ENCODE measurements at regions not wholly inside any gene's neighbourhood (a gene's known extent, or its start where the extent isn't known, plus 50 kb on each side); places are given as distances from the start of the nearest gene placed in this dataset.

DNA sequence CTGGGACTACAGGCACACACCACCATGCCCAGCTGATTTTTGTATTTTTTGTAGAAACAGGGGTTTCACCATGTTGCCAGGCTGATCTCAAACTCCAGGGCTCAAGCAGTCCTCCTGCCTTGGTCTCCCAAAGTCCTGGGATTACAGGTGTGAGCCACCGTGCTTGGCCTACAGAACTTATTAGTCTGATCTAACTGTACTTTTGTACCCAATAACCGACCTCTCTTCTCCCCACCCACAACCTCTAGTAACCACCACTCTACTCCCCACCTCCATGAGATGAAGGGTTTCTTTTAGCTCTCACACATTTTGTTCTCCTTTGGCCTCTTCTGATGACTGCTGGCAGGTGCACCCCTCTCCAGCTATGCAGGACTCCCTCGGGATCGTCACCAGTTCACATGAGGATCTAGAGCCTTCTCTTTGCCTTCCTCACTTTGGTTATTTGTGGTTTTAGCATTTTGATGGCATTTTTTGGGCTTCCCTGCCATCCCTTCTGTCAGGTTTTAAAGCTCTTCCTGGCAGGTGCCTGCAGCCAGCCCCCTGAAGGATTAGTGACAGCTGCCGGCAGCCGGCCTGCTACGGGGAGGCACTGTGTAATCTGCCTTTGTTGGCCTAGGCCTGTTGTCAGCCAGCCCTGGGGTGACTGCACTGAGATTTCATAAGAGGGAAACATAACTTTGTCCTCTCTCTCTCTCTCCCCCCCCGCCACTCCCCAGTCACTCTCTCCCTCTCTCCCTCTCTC is 99.8 kb upstream of the ATP1A1 start:
- Histone ChIP-seq H2AFZ (ENCODE audit: low read length) (no peak overlapping the region), H3K9ac (ENCODE audit: insufficient read depth, low read depth, low read length) (no peak overlapping the region), H3K9me3 (ENCODE audit: low read length) (no peaks in the 10 kb centered on the region), H3K27ac (ENCODE audit: extremely low read length, insufficient read depth, low read length) (no peak overlapping the region), H3K4me3 (replicated peaks in 1 of 3; ENCODE audit: insufficient read depth in 1 of 3, low read depth in 2 of 3, low read length in 3 of 3) (no peak overlapping the region; a peak in 1 of 6 replicates), H4K20me1 (ENCODE audit: insufficient read depth, low read length) (no peaks in the 10 kb centered on the region), H3K4me2 (ENCODE audit: low read depth, low read length) (peak overlapping the region; percentile 64), H3K36me3 (replicated peaks in 1 of 2; ENCODE audit: control insufficient read depth in 1 of 2, insufficient read depth in 2 of 2, low read length in 2 of 2) (no peaks in the 10 kb centered on the region), H3K4me1 (ENCODE audit: insufficient read depth, low read length) (peaks cover 19% of the 10 kb centered on the region), H3K27me3 (ENCODE audit: control insufficient read depth in 1 of 2, insufficient read depth in 2 of 2, low read length in 2 of 2) (peaks cover under 1 to 10% of the 10 kb centered on the region in 2 experiments; a peak in 2 of 5 replicates), H3K79me2 (ENCODE audit: insufficient read depth, low read length) (no peaks in the 10 kb centered on the region)
- in situ Hi-C loops (cut with HindIII; ENCODE audit: extremely low pct_ligation_motif_present, low pct_unique_long_range_greater_than_20kb) (loop anchor here (25.0 kb wide), 1 partner anchor 111 kb away; no protein-coding TSS in a partner anchor), intact Hi-C loops (cut with micrococcal nuclease; ENCODE audit: unreplicated experiment) (no loop called here)
- no TSS peak for BruUV-seq (replicated peaks)
- ChIA-PET POLR2A (interaction anchor here (0.6 kb wide), 1 partner anchor 103 kb away, joined by 3 read pairs; no protein-coding TSS in a partner anchor), CTCF (ENCODE audit: low intra/inter-chr PET ratio, low total read pairs) (no interaction called here)
- DNase-seq (ENCODE audit: low spot score) (peak; percentile 60), ATAC-seq (peak; percentile 99), FAIRE-seq (peak; percentile 37)
- WGBS (ENCODE audit: low lambda C conversion rate), result 2% methylated on average over 5 of the region's 8 CpGs
- TF ChIP-seq BCL6 (CRISPR knock-in tag; IDR thresholded peaks at IDR 0.05) (peak; percentile 52; the same call in 1 of the 2 replicates), CBX2 (IDR thresholded peaks at IDR 0.05; ENCODE audit: low read depth, low read length) (no peak), CBX2 (CRISPR knock-in tag; IDR thresholded peaks at IDR 0.05; ENCODE audit: low read depth) (no peak), FOXA1 (IDR thresholded peaks at IDR 0.05) (no peak), FOXA1 (CRISPR knock-in tag; IDR thresholded peaks at IDR 0.05) (0 out of 2 replicates have a peak, but pooled peaks have one; percentile 19), SALL1 (CRISPR knock-in tag; IDR thresholded peaks at IDR 0.05) (peak; percentile 81), NCOA2 (CRISPR knock-in tag; IDR thresholded peaks at IDR 0.05) (0 out of 2 replicates have a peak, but pooled peaks have one; percentile 18), ZNF563 (CRISPR knock-in tag; IDR thresholded peaks at IDR 0.05) (peak; percentile 65; the same call in 1 of the 2 replicates), TARDBP (CRISPR knock-in tag; IDR thresholded peaks at IDR 0.05) (0 out of 2 replicates have a peak, but pooled peaks have one; percentile 6), NR2F6 (IDR thresholded peaks at IDR 0.05) (no peak), NR2F6 (CRISPR knock-in tag; IDR thresholded peaks at IDR 0.05) (0 out of 2 replicates have a peak, but pooled peaks have one; percentile 11), FOXC1 (CRISPR knock-in tag; IDR thresholded peaks at IDR 0.05; ENCODE audit: borderline replicate concordance) (no peak), CC2D1A (CRISPR knock-in tag; IDR thresholded peaks at IDR 0.05) (0 out of 2 replicates have a peak, but pooled peaks have one; percentile 53), TEAD3 (CRISPR knock-in tag; optimal IDR thresholded peaks at IDR 0.05; ENCODE audit: borderline replicate concordance) (peak; percentile 59), HNF4A (CRISPR knock-in tag; IDR thresholded peaks at IDR 0.05) (peak; percentile 31; the same call in 1 of the 2 replicates)
- TF ChIP-seq, protein P1, sequence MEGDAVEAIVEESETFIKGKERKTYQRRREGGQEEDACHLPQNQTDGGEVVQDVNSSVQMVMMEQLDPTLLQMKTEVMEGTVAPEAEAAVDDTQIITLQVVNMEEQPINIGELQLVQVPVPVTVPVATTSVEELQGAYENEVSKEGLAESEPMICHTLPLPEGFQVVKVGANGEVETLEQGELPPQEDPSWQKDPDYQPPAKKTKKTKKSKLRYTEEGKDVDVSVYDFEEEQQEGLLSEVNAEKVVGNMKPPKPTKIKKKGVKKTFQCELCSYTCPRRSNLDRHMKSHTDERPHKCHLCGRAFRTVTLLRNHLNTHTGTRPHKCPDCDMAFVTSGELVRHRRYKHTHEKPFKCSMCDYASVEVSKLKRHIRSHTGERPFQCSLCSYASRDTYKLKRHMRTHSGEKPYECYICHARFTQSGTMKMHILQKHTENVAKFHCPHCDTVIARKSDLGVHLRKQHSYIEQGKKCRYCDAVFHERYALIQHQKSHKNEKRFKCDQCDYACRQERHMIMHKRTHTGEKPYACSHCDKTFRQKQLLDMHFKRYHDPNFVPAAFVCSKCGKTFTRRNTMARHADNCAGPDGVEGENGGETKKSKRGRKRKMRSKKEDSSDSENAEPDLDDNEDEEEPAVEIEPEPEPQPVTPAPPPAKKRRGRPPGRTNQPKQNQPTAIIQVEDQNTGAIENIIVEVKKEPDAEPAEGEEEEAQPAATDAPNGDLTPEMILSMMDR (CRISPR knock-in tag; IDR thresholded peaks at IDR 0.05), result peak; percentile 24
- TF ChIP-seq, protein P2, sequence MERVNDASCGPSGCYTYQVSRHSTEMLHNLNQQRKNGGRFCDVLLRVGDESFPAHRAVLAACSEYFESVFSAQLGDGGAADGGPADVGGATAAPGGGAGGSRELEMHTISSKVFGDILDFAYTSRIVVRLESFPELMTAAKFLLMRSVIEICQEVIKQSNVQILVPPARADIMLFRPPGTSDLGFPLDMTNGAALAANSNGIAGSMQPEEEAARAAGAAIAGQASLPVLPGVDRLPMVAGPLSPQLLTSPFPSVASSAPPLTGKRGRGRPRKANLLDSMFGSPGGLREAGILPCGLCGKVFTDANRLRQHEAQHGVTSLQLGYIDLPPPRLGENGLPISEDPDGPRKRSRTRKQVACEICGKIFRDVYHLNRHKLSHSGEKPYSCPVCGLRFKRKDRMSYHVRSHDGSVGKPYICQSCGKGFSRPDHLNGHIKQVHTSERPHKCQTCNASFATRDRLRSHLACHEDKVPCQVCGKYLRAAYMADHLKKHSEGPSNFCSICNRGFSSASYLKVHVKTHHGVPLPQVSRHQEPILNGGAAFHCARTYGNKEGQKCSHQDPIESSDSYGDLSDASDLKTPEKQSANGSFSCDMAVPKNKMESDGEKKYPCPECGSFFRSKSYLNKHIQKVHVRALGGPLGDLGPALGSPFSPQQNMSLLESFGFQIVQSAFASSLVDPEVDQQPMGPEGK (CRISPR knock-in tag; IDR thresholded peaks at IDR 0.05), result peak; percentile 92
- TF ChIP-seq, protein P3, sequence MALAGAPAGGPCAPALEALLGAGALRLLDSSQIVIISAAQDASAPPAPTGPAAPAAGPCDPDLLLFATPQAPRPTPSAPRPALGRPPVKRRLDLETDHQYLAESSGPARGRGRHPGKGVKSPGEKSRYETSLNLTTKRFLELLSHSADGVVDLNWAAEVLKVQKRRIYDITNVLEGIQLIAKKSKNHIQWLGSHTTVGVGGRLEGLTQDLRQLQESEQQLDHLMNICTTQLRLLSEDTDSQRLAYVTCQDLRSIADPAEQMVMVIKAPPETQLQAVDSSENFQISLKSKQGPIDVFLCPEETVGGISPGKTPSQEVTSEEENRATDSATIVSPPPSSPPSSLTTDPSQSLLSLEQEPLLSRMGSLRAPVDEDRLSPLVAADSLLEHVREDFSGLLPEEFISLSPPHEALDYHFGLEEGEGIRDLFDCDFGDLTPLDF (CRISPR knock-in tag; IDR thresholded peaks at IDR 0.05), result no peak
- TF ChIP-seq, protein P4, sequence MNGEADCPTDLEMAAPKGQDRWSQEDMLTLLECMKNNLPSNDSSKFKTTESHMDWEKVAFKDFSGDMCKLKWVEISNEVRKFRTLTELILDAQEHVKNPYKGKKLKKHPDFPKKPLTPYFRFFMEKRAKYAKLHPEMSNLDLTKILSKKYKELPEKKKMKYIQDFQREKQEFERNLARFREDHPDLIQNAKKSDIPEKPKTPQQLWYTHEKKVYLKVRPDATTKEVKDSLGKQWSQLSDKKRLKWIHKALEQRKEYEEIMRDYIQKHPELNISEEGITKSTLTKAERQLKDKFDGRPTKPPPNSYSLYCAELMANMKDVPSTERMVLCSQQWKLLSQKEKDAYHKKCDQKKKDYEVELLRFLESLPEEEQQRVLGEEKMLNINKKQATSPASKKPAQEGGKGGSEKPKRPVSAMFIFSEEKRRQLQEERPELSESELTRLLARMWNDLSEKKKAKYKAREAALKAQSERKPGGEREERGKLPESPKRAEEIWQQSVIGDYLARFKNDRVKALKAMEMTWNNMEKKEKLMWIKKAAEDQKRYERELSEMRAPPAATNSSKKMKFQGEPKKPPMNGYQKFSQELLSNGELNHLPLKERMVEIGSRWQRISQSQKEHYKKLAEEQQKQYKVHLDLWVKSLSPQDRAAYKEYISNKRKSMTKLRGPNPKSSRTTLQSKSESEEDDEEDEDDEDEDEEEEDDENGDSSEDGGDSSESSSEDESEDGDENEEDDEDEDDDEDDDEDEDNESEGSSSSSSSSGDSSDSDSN (CRISPR knock-in tag; IDR thresholded peaks at IDR 0.05), result 0 out of 2 replicates have a peak, but pooled peaks have one; percentile 37
